Natural killer cell (primary cell): ENCODE measurements at regions not wholly inside any gene's neighbourhood (a gene's known extent, or its start where the extent isn't known, plus 50 kb on each side); places are given as distances from the start of the nearest gene placed in this dataset.
"Not testable (repeated sequence)": the region's sequence is repeated elsewhere in the genome, so short reads cannot be mapped to it uniquely, and the experiment has no call there.

Source experiments
- ATAC-seq, 3 donors: fragments of 150-1000 bp in 2 of 3; fragments of 200-7000 bp in 1 of 3; cut with Tn5 transposase; 1 replicate in 1 of 3; 2 replicates in 2 of 3; pipeline ENCODE4 v1.10.0; 2021; ENCODE audit warnings: mild to moderate bottlenecking in 2 of 3, moderate library complexity in 2 of 3
- DNase-seq, 2 donors: peaks; one replicate each; pipeline versions ENCODE4 v3.0.0 to v3.0.0-alpha.2; 2013 to 2021; ENCODE audit warnings: mixed read lengths in 1 of 2
- H3K27ac ChIP-seq: one replicate; pipeline ENCODE4 v1.5.1; 2013; ENCODE audit warnings: mild to moderate bottlenecking, low read length
- H3K27me3 ChIP-seq: one replicate; pipeline ENCODE4 v1.6.1; 2013; ENCODE audit warnings: low read length; ENCODE audit not compliant: control insufficient read depth, insufficient read depth
- H3K36me3 ChIP-seq: one replicate; pipeline ENCODE4 v1.6.1; 2013; ENCODE audit warnings: low read length; ENCODE audit not compliant: control insufficient read depth, insufficient read depth
- H3K4me1 ChIP-seq: one replicate; pipeline ENCODE4 v1.6.1; 2013; ENCODE audit warnings: low read length; ENCODE audit not compliant: control insufficient read depth, insufficient read depth
- H3K4me3 ChIP-seq: one replicate; pipeline ENCODE4 v1.5.1; 2013; ENCODE audit warnings: low read length
- H3K9me3 ChIP-seq: one replicate; pipeline ENCODE4 v1.6.1; 2013; ENCODE audit warnings: low read length; ENCODE audit not compliant: control insufficient read depth, insufficient read depth
- H3K27ac Mint-ChIP-seq, 2 donors: one replicate each; pipeline ENCODE4 v1.8.0; 2022; ENCODE audit warnings: mild to moderate bottlenecking in 2 of 2, mixed read lengths in 2 of 2, moderate library complexity in 1 of 2
- H3K27me3 Mint-ChIP-seq, 2 donors: one replicate each; pipeline ENCODE4 v1.8.0; 2022; ENCODE audit warnings: low read depth in 2 of 2, mixed read lengths in 2 of 2
- H3K36me3 Mint-ChIP-seq: one replicate; pipeline ENCODE4 v1.8.0; 2022; ENCODE audit warnings: mixed read lengths
- H3K4me1 Mint-ChIP-seq, 2 donors: one replicate each; pipeline ENCODE4 v1.8.0; 2022; ENCODE audit warnings: mixed read lengths in 2 of 2
- H3K4me3 Mint-ChIP-seq: one replicate; pipeline ENCODE4 v1.8.0; 2022; ENCODE audit warnings: mild to moderate bottlenecking, moderate library complexity, mixed read lengths
- H3K9me3 Mint-ChIP-seq, 2 donors: one replicate each; pipeline ENCODE4 v1.8.0; 2022; ENCODE audit warnings: mixed read lengths in 2 of 2
- WGBS: methylation state at CpG from one replicate; pipeline ENCODE4 v1.1.7; 2013; ENCODE audit warnings: missing lambda C conversion rate; ENCODE audit not compliant: insufficient coverage; 5-methylcytosine and 5-hydroxymethylcytosine counted together
- intact Hi-C: fragments of 100-400 bp; cut with micrococcal nuclease; formaldehyde crosslinking; loops from one replicate; pipeline ENCODE4 v1.14.2; 2022
- TF ChIP-seq, protein P1 (sequence below): fragments of 200-600 bp; IDR thresholded peaks from one replicate; pipeline ENCODE4 v1.8.0; 2022; ENCODE audit warnings: antibody characterized with exemption

DNA sequence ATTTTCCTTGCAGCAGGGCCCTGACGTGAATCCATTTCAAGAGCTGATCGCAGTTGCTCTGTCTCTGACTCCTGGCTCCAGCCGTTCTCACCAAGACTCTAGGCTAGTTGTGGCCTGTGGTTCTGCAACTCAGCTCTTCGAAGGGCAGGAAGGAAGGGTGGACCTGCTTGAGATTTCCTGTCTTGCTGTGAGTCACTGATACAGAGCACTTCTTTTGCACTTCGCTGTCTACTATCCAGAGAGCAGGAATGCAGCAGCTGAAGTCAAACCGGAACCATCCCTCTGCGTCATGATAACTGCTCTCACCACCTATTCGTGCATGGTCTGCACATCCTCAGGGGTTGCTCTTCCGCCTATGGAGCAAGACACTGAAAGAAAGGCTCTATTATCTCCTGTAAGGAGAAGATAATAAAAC lies 59.7 kb downstream of the RAP2B start:
- peaks cover 0 to 3% of the 10 kb centered on the region in 2 donors for H3K9me3 Mint-ChIP-seq
- H3K9me3 ChIP-seq = no peaks in the 10 kb centered on the region
- H3K4me3 ChIP-seq = peak overlapping the region; percentile 2
- DNase-seq (peak; percentile 72 to 93), ATAC-seq (peak; percentile 90 to 98 (median 98))
- H3K4me1 Mint-ChIP-seq = peaks cover 49 to 60% of the 10 kb centered on the region in 2 donors
- H3K36me3 ChIP-seq = no peaks in the 10 kb centered on the region
- H3K27me3 ChIP-seq = no peaks in the 10 kb centered on the region
- H3K27me3 Mint-ChIP-seq = no peaks in the 10 kb centered on the region
- WGBS = 1% methylated on average over 8 of the region's 9 CpGs
- H3K27ac ChIP-seq = peak overlapping the region; percentile 99
- intact Hi-C loops = loop anchor here (1.0 to 5.0 kb wide), 4 partner anchors 22 to 71 kb away; no protein-coding TSS in a partner anchor
- H3K4me3 Mint-ChIP-seq = peak overlapping the region; percentile 86
- H3K36me3 Mint-ChIP-seq = peaks cover 8% of the 10 kb centered on the region
- peak overlapping the region; percentile 94 to 99 for H3K27ac Mint-ChIP-seq
- H3K4me1 ChIP-seq = peaks cover 45% of the 10 kb centered on the region
- TF ChIP-seq, protein P1, sequence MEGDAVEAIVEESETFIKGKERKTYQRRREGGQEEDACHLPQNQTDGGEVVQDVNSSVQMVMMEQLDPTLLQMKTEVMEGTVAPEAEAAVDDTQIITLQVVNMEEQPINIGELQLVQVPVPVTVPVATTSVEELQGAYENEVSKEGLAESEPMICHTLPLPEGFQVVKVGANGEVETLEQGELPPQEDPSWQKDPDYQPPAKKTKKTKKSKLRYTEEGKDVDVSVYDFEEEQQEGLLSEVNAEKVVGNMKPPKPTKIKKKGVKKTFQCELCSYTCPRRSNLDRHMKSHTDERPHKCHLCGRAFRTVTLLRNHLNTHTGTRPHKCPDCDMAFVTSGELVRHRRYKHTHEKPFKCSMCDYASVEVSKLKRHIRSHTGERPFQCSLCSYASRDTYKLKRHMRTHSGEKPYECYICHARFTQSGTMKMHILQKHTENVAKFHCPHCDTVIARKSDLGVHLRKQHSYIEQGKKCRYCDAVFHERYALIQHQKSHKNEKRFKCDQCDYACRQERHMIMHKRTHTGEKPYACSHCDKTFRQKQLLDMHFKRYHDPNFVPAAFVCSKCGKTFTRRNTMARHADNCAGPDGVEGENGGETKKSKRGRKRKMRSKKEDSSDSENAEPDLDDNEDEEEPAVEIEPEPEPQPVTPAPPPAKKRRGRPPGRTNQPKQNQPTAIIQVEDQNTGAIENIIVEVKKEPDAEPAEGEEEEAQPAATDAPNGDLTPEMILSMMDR = no peak

DNA sequence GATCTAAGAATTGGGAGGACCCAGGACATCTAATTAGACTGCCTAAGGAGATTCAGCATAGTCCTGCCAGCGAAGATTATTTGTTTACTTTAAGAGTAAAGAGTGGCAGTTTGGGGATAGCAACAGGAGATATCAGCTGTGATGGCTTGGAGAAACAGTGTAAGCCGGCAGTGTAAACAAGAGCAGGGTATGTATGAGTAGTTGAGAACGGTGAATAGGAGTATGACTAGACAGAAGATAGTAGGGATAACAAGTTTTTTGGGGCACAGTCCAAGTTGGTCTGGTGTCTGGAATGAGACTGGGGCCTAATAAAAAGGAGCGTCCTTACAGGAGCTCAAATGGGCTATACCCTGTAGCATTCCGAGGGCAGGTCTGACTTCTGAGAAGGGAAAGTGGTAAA lies 64.9 kb downstream of the RAP2B start:
- intact Hi-C loops, H3K9me3 ChIP-seq, H3K27ac ChIP-seq, H3K36me3 ChIP-seq, H3K27me3 ChIP-seq, H3K4me3 Mint-ChIP-seq, H3K36me3 Mint-ChIP-seq, ATAC-seq, H3K27ac Mint-ChIP-seq, H3K4me3 ChIP-seq, DNase-seq, H3K9me3 Mint-ChIP-seq, H3K27me3 Mint-ChIP-seq: not testable (repeated sequence)
- 88% methylated on average over 5 of the region's 5 CpGs for WGBS
- H3K4me1 Mint-ChIP-seq = peaks cover 10 to 25% of the 10 kb centered on the region in 2 donors
- H3K4me1 ChIP-seq = peaks cover 25% of the 10 kb centered on the region

DNA sequence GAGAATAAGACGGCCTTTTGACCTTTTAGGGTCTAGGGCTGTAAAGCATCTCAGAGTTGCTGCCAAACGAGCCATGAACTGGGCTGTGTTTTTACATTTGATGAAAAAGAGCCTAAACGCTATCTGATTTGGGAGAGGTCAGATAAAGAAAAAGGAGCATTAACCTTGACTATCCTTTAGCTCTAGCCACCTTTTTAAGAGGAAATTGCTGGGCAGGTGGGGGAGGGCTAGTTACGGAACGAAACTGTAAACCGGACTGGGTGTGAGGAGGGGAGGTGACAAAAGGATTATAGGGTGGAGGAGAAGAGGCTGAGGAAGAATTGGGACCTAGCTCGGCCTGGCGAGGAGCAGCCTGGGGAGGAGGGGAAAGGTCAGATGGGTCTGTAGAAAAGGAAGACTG lies 68.4 kb downstream of the RAP2B start:
- H3K4me3 ChIP-seq, H3K36me3 Mint-ChIP-seq, H3K36me3 ChIP-seq, ATAC-seq, H3K4me1 ChIP-seq, H3K27ac ChIP-seq, H3K9me3 Mint-ChIP-seq, H3K27ac Mint-ChIP-seq, H3K9me3 ChIP-seq, intact Hi-C loops, H3K27me3 ChIP-seq, H3K27me3 Mint-ChIP-seq, H3K4me3 Mint-ChIP-seq, DNase-seq: not testable (repeated sequence)
- H3K4me1 Mint-ChIP-seq = peaks cover 16 to 21% of the 10 kb centered on the region in 2 donors
- WGBS = 96% methylated on average over 8 of the region's 8 CpGs

DNA sequence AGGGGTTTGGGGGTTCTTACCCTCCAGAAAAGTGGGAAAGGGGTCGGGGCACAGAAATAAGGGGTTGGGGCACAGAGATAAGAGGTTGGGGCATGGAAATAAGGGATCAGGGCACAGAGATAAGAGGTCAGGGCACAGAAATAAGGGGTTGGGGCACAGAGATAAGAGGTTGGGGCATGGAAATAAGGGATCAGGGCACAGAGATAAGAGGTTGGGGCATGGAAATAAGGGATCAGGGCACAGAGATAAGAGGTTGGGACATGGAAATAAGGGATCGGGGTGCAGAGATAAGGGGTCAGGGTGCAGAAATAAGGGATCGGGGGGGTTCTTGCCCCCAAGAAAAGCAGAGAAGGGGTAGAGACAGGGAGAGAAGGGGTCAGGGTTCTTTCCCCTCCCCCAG lies 69.2 kb downstream of the RAP2B start:
- DNase-seq, H3K4me1 ChIP-seq, H3K36me3 ChIP-seq, ATAC-seq, H3K9me3 ChIP-seq, intact Hi-C loops, H3K4me3 Mint-ChIP-seq, H3K4me3 ChIP-seq, H3K27ac Mint-ChIP-seq, H3K9me3 Mint-ChIP-seq, H3K27me3 ChIP-seq, H3K27me3 Mint-ChIP-seq, H3K27ac ChIP-seq, H3K36me3 Mint-ChIP-seq: not testable (repeated sequence)
- H3K4me1 Mint-ChIP-seq = peaks cover 16 to 21% of the 10 kb centered on the region in 2 donors
- 88% methylated on average over 3 of the region's 3 CpGs for WGBS

DNA sequence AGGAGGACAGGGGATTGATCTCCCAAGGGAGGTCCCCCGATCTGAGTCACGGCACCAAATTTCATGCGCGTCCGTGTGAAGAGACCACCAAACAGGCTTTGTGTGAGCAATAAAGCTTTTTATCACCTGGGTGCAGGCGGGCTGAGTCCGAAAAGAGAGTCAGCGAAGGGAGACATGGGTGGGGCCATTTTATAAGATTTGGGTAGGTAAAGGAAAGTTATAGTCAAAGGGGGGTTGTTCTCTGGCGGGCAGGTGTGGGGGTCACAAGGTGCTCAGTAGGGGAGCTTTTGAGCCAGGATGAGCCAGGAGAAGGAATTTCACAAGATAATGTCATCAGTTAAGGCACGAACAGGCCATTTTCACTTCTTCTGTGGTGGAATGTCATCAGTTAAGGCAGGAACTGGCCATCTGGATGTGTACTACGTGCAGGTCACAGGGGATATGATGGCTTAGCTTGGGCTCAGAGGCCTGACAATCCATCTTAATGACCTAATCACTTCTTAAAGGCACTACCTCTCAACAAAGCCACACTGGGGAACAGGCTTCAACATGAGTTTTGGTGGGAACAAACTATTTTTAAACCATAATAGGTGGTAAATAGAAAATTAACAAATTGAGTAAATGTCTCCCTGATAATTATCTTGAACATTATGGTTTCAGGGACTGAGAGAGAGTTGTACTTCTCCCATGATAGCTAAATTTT lies 70.2 kb downstream of the RAP2B start:
- intact Hi-C loops, H3K9me3 Mint-ChIP-seq, H3K36me3 Mint-ChIP-seq, H3K27ac Mint-ChIP-seq, H3K27ac ChIP-seq, H3K4me3 Mint-ChIP-seq, H3K27me3 Mint-ChIP-seq, ATAC-seq, DNase-seq, H3K4me3 ChIP-seq, H3K27me3 ChIP-seq, H3K4me1 ChIP-seq, H3K36me3 ChIP-seq, H3K9me3 ChIP-seq: not testable (repeated sequence)
- H3K4me1 Mint-ChIP-seq = peaks cover 16 to 21% of the 10 kb centered on the region in 2 donors
- over 99% methylated on average over 9 of the region's 11 CpGs for WGBS
